Ishikawa (cell line): ENCODE measurements at regions not wholly inside any gene's neighbourhood (a gene's known extent, or its start where the extent isn't known, plus 50 kb on each side); places are given as distances from the start of the nearest gene placed in this dataset.

Source experiments
- CEBPB ChIP-seq: IDR thresholded peaks from 2 replicates; pipeline ENCODE4 v1.6.1; 2012
- CREB1 ChIP-seq: IDR thresholded peaks from 2 replicates; pipeline ENCODE4 v1.6.1; 2012; ENCODE audit warnings: low read depth
- EGR1 ChIP-seq: IDR thresholded peaks from 2 replicates; pipeline ENCODE4 v1.6.1; 2012
- EP300 ChIP-seq: IDR thresholded peaks from 2 replicates; pipeline ENCODE4 v1.6.1; 2012; ENCODE audit warnings: borderline replicate concordance
- FOXM1 ChIP-seq: IDR thresholded peaks from 2 replicates; pipeline ENCODE4 v1.6.1; 2012; ENCODE audit warnings: low read depth, borderline replicate concordance
- NFIC ChIP-seq: IDR thresholded peaks from 2 replicates; pipeline ENCODE4 v1.6.1; 2012
- RAD21 ChIP-seq: IDR thresholded peaks from 2 replicates; pipeline ENCODE4 v1.6.1; 2012; ENCODE audit warnings: low read depth
- TAF1 ChIP-seq: IDR thresholded peaks from 2 replicates; pipeline ENCODE4 v1.6.1; 2012; ENCODE audit warnings: low read depth, mild to moderate bottlenecking
- TCF12 ChIP-seq: IDR thresholded peaks from 2 replicates; pipeline ENCODE4 v1.6.1; 2012; ENCODE audit warnings: low read depth
- TEAD4 ChIP-seq: IDR thresholded peaks from 2 replicates; pipeline ENCODE4 v1.6.1; 2012
- YY1 ChIP-seq: IDR thresholded peaks from 2 replicates; pipeline ENCODE4 v1.6.1; 2012; ENCODE audit warnings: low read depth
- ZBTB7A ChIP-seq: IDR thresholded peaks from 2 replicates; pipeline ENCODE4 v1.6.1; 2012; ENCODE audit warnings: low read depth
- TF ChIP-seq, protein P1 (sequence below): IDR thresholded peaks from 2 replicates; pipeline ENCODE4 v1.6.1; 2012
- TF ChIP-seq, protein P2 (sequence below): IDR thresholded peaks from 2 replicates; pipeline ENCODE4 v1.6.1; 2012; ENCODE audit warnings: low read depth, mild to moderate bottlenecking
- TF ChIP-seq, protein P3 (sequence below): IDR thresholded peaks from 2 replicates; pipeline ENCODE4 v1.6.1; 2012

DNA sequence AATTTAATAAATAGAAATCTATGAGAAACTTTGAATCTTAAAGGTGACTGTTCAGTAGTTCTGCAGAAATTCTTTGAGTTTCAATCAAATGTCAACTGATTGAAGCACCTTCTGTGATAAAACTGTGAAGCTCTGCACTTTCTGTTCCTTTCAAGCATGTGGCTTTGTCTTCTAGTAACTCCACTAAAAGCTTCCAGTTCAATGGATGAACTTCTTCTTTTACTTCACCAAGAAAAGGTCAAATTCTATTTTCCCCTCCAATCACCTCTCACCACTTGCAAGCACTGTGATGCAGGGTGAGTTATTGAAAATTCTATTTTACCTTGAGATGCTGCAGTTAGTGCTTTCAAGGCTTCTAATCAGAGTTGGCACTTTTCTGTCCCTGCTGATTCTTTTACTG is 515.3 kb upstream of the B3GALT2 start:
- no peak for TF ChIP-seq ZBTB7A
- TF ChIP-seq NFIC, result no peak
- TF ChIP-seq, protein P1, sequence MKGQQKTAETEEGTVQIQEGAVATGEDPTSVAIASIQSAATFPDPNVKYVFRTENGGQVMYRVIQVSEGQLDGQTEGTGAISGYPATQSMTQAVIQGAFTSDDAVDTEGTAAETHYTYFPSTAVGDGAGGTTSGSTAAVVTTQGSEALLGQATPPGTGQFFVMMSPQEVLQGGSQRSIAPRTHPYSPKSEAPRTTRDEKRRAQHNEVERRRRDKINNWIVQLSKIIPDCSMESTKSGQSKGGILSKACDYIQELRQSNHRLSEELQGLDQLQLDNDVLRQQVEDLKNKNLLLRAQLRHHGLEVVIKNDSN, result no peak
- no peak for TF ChIP-seq EGR1
- TF ChIP-seq FOXM1, result no peak
- no peak for TF ChIP-seq CREB1
- TF ChIP-seq, protein P2, sequence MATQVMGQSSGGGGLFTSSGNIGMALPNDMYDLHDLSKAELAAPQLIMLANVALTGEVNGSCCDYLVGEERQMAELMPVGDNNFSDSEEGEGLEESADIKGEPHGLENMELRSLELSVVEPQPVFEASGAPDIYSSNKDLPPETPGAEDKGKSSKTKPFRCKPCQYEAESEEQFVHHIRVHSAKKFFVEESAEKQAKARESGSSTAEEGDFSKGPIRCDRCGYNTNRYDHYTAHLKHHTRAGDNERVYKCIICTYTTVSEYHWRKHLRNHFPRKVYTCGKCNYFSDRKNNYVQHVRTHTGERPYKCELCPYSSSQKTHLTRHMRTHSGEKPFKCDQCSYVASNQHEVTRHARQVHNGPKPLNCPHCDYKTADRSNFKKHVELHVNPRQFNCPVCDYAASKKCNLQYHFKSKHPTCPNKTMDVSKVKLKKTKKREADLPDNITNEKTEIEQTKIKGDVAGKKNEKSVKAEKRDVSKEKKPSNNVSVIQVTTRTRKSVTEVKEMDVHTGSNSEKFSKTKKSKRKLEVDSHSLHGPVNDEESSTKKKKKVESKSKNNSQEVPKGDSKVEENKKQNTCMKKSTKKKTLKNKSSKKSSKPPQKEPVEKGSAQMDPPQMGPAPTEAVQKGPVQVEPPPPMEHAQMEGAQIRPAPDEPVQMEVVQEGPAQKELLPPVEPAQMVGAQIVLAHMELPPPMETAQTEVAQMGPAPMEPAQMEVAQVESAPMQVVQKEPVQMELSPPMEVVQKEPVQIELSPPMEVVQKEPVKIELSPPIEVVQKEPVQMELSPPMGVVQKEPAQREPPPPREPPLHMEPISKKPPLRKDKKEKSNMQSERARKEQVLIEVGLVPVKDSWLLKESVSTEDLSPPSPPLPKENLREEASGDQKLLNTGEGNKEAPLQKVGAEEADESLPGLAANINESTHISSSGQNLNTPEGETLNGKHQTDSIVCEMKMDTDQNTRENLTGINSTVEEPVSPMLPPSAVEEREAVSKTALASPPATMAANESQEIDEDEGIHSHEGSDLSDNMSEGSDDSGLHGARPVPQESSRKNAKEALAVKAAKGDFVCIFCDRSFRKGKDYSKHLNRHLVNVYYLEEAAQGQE, result no peak
- TF ChIP-seq CEBPB, result no peak
- TF ChIP-seq TEAD4, result no peak
- no peak for TF ChIP-seq TAF1
- TF ChIP-seq, protein P3, sequence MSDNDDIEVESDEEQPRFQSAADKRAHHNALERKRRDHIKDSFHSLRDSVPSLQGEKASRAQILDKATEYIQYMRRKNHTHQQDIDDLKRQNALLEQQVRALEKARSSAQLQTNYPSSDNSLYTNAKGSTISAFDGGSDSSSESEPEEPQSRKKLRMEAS, result no peak

DNA sequence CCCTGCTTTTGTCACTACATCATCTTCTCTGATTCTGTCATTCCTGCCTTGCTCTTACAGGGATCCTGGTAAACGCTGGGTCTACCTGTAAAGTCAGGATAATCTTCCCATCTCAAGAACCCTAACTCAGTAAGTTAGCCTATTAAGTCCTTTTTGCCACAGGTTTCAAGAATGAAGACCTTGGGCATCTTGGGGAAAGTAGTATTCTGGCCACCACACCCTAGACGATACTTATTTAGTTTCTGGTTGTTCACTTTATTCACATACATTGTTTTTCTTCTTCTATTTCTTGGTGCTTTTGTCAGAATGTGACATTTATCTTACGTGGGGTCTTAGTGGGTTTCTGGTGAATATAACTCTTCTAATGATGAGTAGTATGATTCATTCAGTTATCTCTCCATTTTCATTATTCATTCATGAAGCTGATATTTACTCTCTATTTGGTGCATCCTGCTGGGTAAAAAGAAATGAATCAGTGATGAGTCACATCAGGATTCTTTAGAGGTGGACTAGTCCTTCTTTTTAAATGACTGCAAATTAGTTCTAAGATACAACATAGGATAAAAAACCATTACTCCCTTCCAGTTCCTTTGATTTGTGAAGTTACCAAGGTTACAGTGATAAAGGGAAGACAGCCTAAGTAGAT is 514.4 kb upstream of the B3GALT2 start:
- TF ChIP-seq TCF12, result no peak
- TF ChIP-seq TEAD4, result no peak
- no peak for TF ChIP-seq TAF1
- TF ChIP-seq YY1, result no peak
- TF ChIP-seq, protein P1, result no peak
- TF ChIP-seq, protein P2, result no peak
- no peak for TF ChIP-seq CEBPB
- TF ChIP-seq CREB1, result no peak
- TF ChIP-seq FOXM1, result no peak
- TF ChIP-seq, protein P3, result no peak
- no peak for TF ChIP-seq NFIC
- no peak for TF ChIP-seq ZBTB7A
- TF ChIP-seq EGR1, result no peak

DNA sequence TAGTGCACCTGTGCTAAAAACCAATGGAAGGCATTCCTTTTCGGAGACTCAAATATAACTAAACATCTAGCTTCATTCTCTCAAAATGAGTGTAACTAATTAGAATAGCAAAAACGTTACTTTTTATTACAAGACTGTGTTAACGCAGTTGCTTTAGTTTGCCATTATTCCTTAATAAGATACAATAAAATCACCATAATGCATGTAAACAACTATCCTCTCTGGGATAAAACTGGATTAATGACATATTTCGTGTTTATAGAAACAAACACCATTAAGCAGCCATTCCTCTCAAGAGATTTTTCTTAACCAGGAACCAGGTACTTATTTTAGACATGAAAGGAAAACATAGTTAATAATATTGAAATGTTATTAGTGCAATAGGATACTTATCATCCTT is 512.8 kb upstream of the B3GALT2 start:
- TF ChIP-seq ZBTB7A (no peak), RAD21 (no peak), TCF12 (no peak), NFIC (no peak), EP300 (no peak), TEAD4 (no peak), YY1 (no peak), EGR1 (no peak), FOXM1 (no peak), CREB1 (no peak), TAF1 (no peak), CEBPB (no peak)
- TF ChIP-seq, protein P3, result no peak
- TF ChIP-seq, protein P1, result no peak
- TF ChIP-seq, protein P2, result no peak

DNA sequence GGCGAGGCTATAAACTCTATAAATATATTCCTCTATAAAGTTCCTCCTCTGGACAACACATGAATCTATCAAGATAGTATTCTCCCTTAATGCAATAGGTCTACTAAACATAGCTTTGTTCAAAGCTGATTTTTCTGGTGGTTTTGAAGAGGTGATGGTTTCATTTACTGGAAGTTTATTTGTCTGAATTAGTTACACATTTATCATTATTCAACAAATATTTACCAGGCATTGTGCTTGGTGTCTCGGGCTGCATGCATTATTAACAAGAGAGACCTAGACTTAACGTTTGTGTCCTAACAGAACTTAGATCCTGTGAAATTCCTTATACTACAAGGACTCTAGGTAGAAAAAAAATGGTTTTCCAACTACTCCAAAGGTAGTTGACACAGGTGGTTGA is 511.4 kb upstream of the B3GALT2 start:
- TF ChIP-seq EP300 (no peak), TEAD4 (no peak), FOXM1 (no peak), TAF1 (no peak), CEBPB (no peak), EGR1 (no peak), NFIC (no peak), RAD21 (no peak), TCF12 (no peak)
- TF ChIP-seq, protein P3, result no peak
- TF ChIP-seq, protein P2, result no peak
